Gastroesophageal sphincter (tissue), 3 donors: ENCODE measurements at regions not wholly inside any gene's neighbourhood (a gene's known extent, or its start where the extent isn't known, plus 50 kb on each side); places are given as distances from the start of the nearest gene placed in this dataset.

Experiments used
- POLR2A ChIP-seq, 2 donors: fragments of 450-650 bp; IDR thresholded peaks; one replicate each; pipeline ENCODE4 v1.6.1; 2017; ENCODE audit warnings: antibody characterized with exemption in 2 of 2, mild to moderate bottlenecking in 2 of 2, moderate library complexity in 1 of 2
- POLR2AphosphoS5 ChIP-seq: sonication (generic); formaldehyde crosslinking; IDR thresholded peaks from one replicate; pipeline ENCODE4 v1.6.1; 2017; ENCODE audit warnings: antibody characterized with exemption
- TF ChIP-seq, protein P1 (sequence below), 4 experiments: fragments of 200-600 bp in 2 of 4; fragments of 450-650 bp in 2 of 4; sonication (generic) in 1 of 4; IDR thresholded peaks; one replicate each; pipeline ENCODE4 v1.5.1; 2017 to 2019; ENCODE audit warnings: antibody characterized with exemption in 4 of 4, mild to moderate bottlenecking in 2 of 4, moderate library complexity in 2 of 4

DNA sequence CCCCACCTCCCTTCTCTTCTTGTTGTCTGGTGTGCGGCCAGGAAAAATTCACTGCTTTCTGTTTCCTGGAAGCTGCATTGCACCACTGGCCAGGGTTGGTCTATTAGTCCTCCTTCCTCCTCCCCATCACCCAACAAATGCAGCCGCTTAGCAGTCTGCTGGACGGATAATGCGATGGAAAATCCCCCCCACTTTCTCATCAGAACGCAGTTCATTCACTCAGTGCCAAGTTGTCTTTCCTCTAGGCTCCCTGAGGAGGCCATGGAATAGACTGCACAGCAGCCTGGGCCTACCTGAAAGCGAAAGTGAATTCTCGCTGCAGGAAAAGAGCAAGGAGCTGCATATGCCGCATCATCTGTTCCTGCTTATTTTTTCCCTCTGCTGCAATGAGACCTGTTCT lies 513.6 kb downstream of the METTL15 start:
- TF ChIP-seq, protein P1, sequence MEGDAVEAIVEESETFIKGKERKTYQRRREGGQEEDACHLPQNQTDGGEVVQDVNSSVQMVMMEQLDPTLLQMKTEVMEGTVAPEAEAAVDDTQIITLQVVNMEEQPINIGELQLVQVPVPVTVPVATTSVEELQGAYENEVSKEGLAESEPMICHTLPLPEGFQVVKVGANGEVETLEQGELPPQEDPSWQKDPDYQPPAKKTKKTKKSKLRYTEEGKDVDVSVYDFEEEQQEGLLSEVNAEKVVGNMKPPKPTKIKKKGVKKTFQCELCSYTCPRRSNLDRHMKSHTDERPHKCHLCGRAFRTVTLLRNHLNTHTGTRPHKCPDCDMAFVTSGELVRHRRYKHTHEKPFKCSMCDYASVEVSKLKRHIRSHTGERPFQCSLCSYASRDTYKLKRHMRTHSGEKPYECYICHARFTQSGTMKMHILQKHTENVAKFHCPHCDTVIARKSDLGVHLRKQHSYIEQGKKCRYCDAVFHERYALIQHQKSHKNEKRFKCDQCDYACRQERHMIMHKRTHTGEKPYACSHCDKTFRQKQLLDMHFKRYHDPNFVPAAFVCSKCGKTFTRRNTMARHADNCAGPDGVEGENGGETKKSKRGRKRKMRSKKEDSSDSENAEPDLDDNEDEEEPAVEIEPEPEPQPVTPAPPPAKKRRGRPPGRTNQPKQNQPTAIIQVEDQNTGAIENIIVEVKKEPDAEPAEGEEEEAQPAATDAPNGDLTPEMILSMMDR (IDR thresholded peaks at IDR 0.05), result no peak
- TF ChIP-seq POLR2AphosphoS5 (no peak), POLR2A (IDR thresholded peaks at IDR 0.05) (no peak)
